ENCODE measurements at regions not wholly inside any gene's neighbourhood (a gene's known extent, or its start where the extent isn't known, plus 50 kb on each side); places are given as distances from the start of the nearest gene placed in this dataset.

DNA sequence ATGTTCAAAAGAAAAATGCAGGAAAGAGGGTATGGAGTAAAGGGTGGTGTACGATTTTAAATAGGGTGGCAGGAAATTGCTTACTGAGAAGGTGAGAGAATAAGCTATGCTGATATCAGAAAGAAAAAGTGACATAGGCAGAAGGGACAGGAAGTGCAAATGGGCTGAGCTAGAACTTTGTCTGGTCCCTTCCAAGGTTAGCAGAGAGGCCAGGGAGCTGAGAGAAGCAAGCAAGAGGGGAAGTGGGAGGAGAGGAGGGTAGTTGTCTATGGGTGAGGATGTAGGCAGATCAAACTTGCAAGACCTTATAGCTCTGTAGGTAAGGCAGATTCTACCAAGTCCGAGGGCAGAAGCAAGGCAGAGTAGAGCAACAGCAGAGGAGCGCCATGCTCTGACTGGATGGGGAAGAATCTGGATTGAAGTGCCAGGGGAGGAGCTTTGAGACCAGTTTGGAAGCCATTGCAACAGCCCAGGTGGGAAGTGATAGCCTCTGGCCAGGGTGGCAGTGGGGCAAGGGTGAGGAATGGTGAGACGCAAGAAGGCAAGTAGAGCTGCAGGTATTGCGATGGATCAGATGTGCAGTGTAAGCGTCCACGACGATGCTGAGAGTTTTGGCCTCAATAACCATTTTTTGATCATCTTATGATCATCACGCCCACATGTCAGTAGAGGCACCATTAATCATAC lies 134.4 kb upstream of the APCDD1 start:
- Histone ChIP-seq H4K20me1 (ENCODE audit: control insufficient read depth, insufficient read depth, low read depth, low read length) (no peaks in the 10 kb centered on the region), H3K4me3 (ENCODE audit: low read length) (no peak overlapping the region), H3K36me3 (ENCODE audit: control insufficient read depth, low read length) (no peaks in the 10 kb centered on the region), H3K27me3 (ENCODE audit: control insufficient read depth, low read length) (0 out of 2 replicates have a peak, but pooled peaks cover 3% of the 10 kb centered on the region), H3K79me2 (ENCODE audit: control insufficient read depth, low read length) (no peaks in the 10 kb centered on the region), H3F3A (ENCODE audit: control insufficient read depth, insufficient read depth) (no peaks in the 10 kb centered on the region), H3K4me1 (ENCODE audit: control insufficient read depth, low read length) (no peaks in the 10 kb centered on the region), H3K27ac (ENCODE audit: low read depth, low read length) (no peak overlapping the region), H3K9me2 (replicated peaks; ENCODE audit: control insufficient read depth, low read length) (no peaks in the 10 kb centered on the region), H3K4me2 (ENCODE audit: low read length) (no peak overlapping the region), H3K9me3 (ENCODE audit: control insufficient read depth, insufficient read depth, low read length) (no peaks in the 10 kb centered on the region)
- TF ChIP-seq EZH2phosphoT487 (IDR thresholded peaks at IDR 0.05; ENCODE audit: borderline replicate concordance, low read length): no peak
- TF ChIP-seq, protein P1, sequence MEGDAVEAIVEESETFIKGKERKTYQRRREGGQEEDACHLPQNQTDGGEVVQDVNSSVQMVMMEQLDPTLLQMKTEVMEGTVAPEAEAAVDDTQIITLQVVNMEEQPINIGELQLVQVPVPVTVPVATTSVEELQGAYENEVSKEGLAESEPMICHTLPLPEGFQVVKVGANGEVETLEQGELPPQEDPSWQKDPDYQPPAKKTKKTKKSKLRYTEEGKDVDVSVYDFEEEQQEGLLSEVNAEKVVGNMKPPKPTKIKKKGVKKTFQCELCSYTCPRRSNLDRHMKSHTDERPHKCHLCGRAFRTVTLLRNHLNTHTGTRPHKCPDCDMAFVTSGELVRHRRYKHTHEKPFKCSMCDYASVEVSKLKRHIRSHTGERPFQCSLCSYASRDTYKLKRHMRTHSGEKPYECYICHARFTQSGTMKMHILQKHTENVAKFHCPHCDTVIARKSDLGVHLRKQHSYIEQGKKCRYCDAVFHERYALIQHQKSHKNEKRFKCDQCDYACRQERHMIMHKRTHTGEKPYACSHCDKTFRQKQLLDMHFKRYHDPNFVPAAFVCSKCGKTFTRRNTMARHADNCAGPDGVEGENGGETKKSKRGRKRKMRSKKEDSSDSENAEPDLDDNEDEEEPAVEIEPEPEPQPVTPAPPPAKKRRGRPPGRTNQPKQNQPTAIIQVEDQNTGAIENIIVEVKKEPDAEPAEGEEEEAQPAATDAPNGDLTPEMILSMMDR (IDR thresholded peaks at IDR 0.05; ENCODE audit: low read depth, low read length, poor library complexity, severe bottlenecking): no peak

DNA sequence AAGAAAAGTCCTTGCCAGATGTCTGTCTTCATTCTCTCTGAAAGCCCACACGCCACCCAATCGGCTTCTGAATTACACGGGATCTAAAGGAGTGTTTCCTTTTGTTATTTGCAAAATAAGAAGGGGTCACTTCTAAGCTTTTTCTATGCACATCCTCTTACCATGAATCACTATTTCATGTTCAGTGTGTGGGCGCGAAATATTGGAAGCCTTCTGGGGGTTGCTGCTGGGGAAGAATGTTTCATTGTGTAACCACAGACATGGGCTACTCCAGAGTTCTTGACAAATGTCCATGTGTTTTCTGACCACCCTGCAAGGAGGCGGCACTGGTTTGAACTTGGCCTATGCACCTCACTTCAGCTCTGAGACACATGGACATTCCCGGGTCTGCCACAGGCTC lies 133.6 kb upstream of the APCDD1 start:
- no peaks in the 10 kb centered on the region for H3F3A ChIP-seq (ENCODE audit: control insufficient read depth, insufficient read depth)
- H3K79me2 ChIP-seq (ENCODE audit: control insufficient read depth, low read length): no peaks in the 10 kb centered on the region
- no peaks in the 10 kb centered on the region for H3K9me3 ChIP-seq (ENCODE audit: control insufficient read depth, insufficient read depth, low read length)
- H3K4me2 ChIP-seq (ENCODE audit: low read length): no peak overlapping the region
- H3K9me2 ChIP-seq (replicated peaks; ENCODE audit: control insufficient read depth, low read length): no peaks in the 10 kb centered on the region
- no peak overlapping the region for H3K27ac ChIP-seq (ENCODE audit: low read depth, low read length)
- H4K20me1 ChIP-seq (ENCODE audit: control insufficient read depth, insufficient read depth, low read depth, low read length): no peaks in the 10 kb centered on the region
- H3K36me3 ChIP-seq (ENCODE audit: control insufficient read depth, low read length): no peaks in the 10 kb centered on the region
- no peaks in the 10 kb centered on the region for H3K4me1 ChIP-seq (ENCODE audit: control insufficient read depth, low read length)
- no peak for TF ChIP-seq EZH2phosphoT487 (IDR thresholded peaks at IDR 0.05; ENCODE audit: borderline replicate concordance, low read length)
- TF ChIP-seq, protein P1 (IDR thresholded peaks at IDR 0.05; ENCODE audit: low read depth, low read length, poor library complexity, severe bottlenecking): no peak
- 0 out of 2 replicates have a peak, but pooled peaks cover 3% of the 10 kb centered on the region for H3K27me3 ChIP-seq (ENCODE audit: control insufficient read depth, low read length)
- no peak overlapping the region for H3K4me3 ChIP-seq (ENCODE audit: low read length)

DNA sequence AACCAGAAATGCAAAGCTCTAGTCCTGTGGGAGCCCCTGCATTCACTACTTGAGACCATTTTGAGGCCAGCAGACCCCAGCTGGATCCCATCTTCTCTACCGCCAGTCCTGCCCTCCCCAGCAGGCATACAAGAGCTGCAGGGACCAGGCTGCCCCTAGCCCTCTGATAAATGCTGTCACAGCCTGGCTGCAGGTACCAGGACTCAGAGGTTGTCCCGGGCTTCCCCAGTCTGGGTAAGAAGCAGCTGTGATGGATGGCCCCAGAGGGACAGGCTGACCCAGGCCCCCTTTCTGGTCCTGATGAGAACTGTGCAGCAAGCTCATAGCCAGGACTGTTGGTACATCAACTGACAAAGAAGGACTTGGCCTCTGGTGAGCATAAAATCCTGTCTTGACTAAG lies 132.9 kb upstream of the APCDD1 start:
- Histone ChIP-seq H3K4me2 (ENCODE audit: low read length) (no peak overlapping the region), H3K9me3 (ENCODE audit: control insufficient read depth, insufficient read depth, low read length) (no peaks in the 10 kb centered on the region), H3K4me3 (ENCODE audit: low read length) (no peak overlapping the region), H3K36me3 (ENCODE audit: control insufficient read depth, low read length) (no peaks in the 10 kb centered on the region), H4K20me1 (ENCODE audit: control insufficient read depth, insufficient read depth, low read depth, low read length) (no peaks in the 10 kb centered on the region), H3K27me3 (ENCODE audit: control insufficient read depth, low read length) (0 out of 2 replicates have a peak, but pooled peaks cover 3% of the 10 kb centered on the region), H3K27ac (ENCODE audit: low read depth, low read length) (no peak overlapping the region), H3K9me2 (replicated peaks; ENCODE audit: control insufficient read depth, low read length) (no peaks in the 10 kb centered on the region), H3K79me2 (ENCODE audit: control insufficient read depth, low read length) (no peaks in the 10 kb centered on the region), H3F3A (ENCODE audit: control insufficient read depth, insufficient read depth) (no peaks in the 10 kb centered on the region), H3K4me1 (ENCODE audit: control insufficient read depth, low read length) (no peaks in the 10 kb centered on the region)
- TF ChIP-seq EZH2phosphoT487 (IDR thresholded peaks at IDR 0.05; ENCODE audit: borderline replicate concordance, low read length): no peak
- TF ChIP-seq, protein P1 (IDR thresholded peaks at IDR 0.05; ENCODE audit: low read depth, low read length, poor library complexity, severe bottlenecking): no peak
